CD4-positive, alpha-beta T cell (primary cell): ENCODE measurements at regions not wholly inside any gene's neighbourhood (a gene's known extent, or its start where the extent isn't known, plus 50 kb on each side); places are given as distances from the start of the nearest gene placed in this dataset.

ENCODE experiments used
- ATAC-seq: fragments of 200-7000 bp; cut with Tn5 transposase; one replicate; pipeline ENCODE4 v1.10.0; 2022; ENCODE audit warnings: mild to moderate bottlenecking; ENCODE audit not compliant: poor library complexity
- CTCF ChIA-PET: fragments of 350-600 bp; sonication (Branson Sonifier 250); formaldehyde crosslinking; loops from one replicate; lab custom pipeline; 2021; ENCODE audit warnings: antibody characterized with exemption, inconsistent platforms; lab: Charles Lee
- POLR2A ChIA-PET: fragments of 350-600 bp; sonication (Branson Sonifier 250); formaldehyde crosslinking; loops from one replicate; lab custom pipeline; 2021; ENCODE audit warnings: antibody characterized with exemption, inconsistent platforms; lab: Charles Lee
- DNase-seq, 14 experiments: peaks; one replicate each; pipeline ENCODE4 v3.0.0-alpha.2; 2013 to 2020; ENCODE audit warnings: mixed read lengths in 2 of 14
- H3K27ac ChIP-seq, 2 donors: one replicate each; pipeline versions ENCODE4 v1.5.1 to v1.7.0; 2013; ENCODE audit warnings: low read length in 2 of 2, low read depth in 1 of 2, mild to moderate bottlenecking in 1 of 2
- H3K27me3 ChIP-seq, 2 experiments: 1 replicate in 1 of 2; 2 replicates in 1 of 2; pipeline versions ENCODE4 v1.6.1 to v1.7.0; 2013; ENCODE audit warnings: low read length in 2 of 2, control low read depth in 1 of 2, mild to moderate bottlenecking in 1 of 2, moderate library complexity in 1 of 2; ENCODE audit not compliant: insufficient read depth in 2 of 2, control insufficient read depth in 1 of 2
- H3K36me3 ChIP-seq: one replicate; pipeline ENCODE4 v1.6.1; 2013; ENCODE audit warnings: low read length, control low read depth; ENCODE audit not compliant: insufficient read depth
- H3K4me1 ChIP-seq: one replicate; pipeline ENCODE4 v1.6.1; 2013; ENCODE audit warnings: low read length, control low read depth; ENCODE audit not compliant: insufficient read depth
- H3K4me3 ChIP-seq: one replicate; pipeline ENCODE4 v1.5.1; 2013; ENCODE audit warnings: mild to moderate bottlenecking, low read length, moderate library complexity
- H3K9me3 ChIP-seq, 2 experiments: 1 replicate in 1 of 2; 2 replicates in 1 of 2; pipeline versions ENCODE4 v1.6.1 to v1.7.0; 2013; ENCODE audit warnings: low read length in 2 of 2, mild to moderate bottlenecking in 2 of 2, control low read depth in 1 of 2, moderate library complexity in 1 of 2; ENCODE audit not compliant: control insufficient read depth in 1 of 2, insufficient read depth in 1 of 2
- H3K27ac Mint-ChIP-seq: one replicate; pipeline ENCODE4 v1.8.0; 2020; ENCODE audit warnings: mixed read lengths
- H3K27me3 Mint-ChIP-seq: one replicate; pipeline ENCODE4 v1.8.0; 2021; ENCODE audit warnings: mixed read lengths
- H3K36me3 Mint-ChIP-seq: one replicate; pipeline ENCODE4 v1.8.0; 2021; ENCODE audit warnings: low read depth, mixed read lengths
- H3K4me1 Mint-ChIP-seq: one replicate; pipeline ENCODE4 v1.8.0; 2021; ENCODE audit warnings: low read depth, mixed read lengths
- H3K4me3 Mint-ChIP-seq: one replicate; pipeline ENCODE4 v1.8.0; 2020; ENCODE audit warnings: mild to moderate bottlenecking, mixed read lengths
- H3K9me3 Mint-ChIP-seq: one replicate; pipeline ENCODE4 v1.8.0; 2020; ENCODE audit warnings: mixed read lengths
- CTCF ChIP-seq: fragments of 200-600 bp; IDR thresholded peaks from one replicate; pipeline ENCODE4 v1.8.0; 2022; ENCODE audit warnings: antibody characterized with exemption, mild to moderate bottlenecking
- intact Hi-C, 2 experiments: fragments of 100-400 bp; cut with DNase I in 1 of 2; cut with micrococcal nuclease in 1 of 2; formaldehyde crosslinking; loops; one replicate each; pipeline versions ENCODE4 v1.15.1 to v1.9.0; 2023 to 2025; cut with DNase I, micrococcal nuclease

- H3K27me3 ChIP-seq = no peaks in the 10 kb centered on the region
- H3K4me3 ChIP-seq = no peak overlapping the region
- ATAC-seq (no peak), DNase-seq (no peak)
- H3K9me3 ChIP-seq = peaks cover 0 to 5% of the 10 kb centered on the region in 2 experiments
- no peaks in the 10 kb centered on the region for H3K4me1 ChIP-seq
- no peaks in the 10 kb centered on the region for H3K36me3 ChIP-seq
- POLR2A ChIA-PET = no interaction called here
- CTCF ChIA-PET = no interaction called here
- no peak for TF ChIP-seq CTCF
- H3K27ac Mint-ChIP-seq = no peak overlapping the region
- intact Hi-C loops = no loop called here
- no peaks in the 10 kb centered on the region for H3K36me3 Mint-ChIP-seq
- H3K27me3 Mint-ChIP-seq = no peaks in the 10 kb centered on the region
- no peak overlapping the region for H3K27ac ChIP-seq
- peaks cover 7% of the 10 kb centered on the region for H3K9me3 Mint-ChIP-seq
- H3K4me3 Mint-ChIP-seq = no peak overlapping the region
- no peaks in the 10 kb centered on the region for H3K4me1 Mint-ChIP-seq
Measured at GRCh38 chr6:109271622-109272021, 110.6 kb downstream of the CD164 start.

- no peaks in the 10 kb centered on the region for H3K4me1 Mint-ChIP-seq
- Histone ChIP-seq H3K27me3 (no peaks in the 10 kb centered on the region), H3K9me3 (peaks cover 0 to 5% of the 10 kb centered on the region in 2 experiments), H3K36me3 (no peaks in the 10 kb centered on the region), H3K27ac (no peak overlapping the region), H3K4me1 (no peaks in the 10 kb centered on the region), H3K4me3 (no peak overlapping the region)
- no peak overlapping the region for H3K4me3 Mint-ChIP-seq
- peaks cover 7% of the 10 kb centered on the region for H3K9me3 Mint-ChIP-seq
- ChIA-PET POLR2A (no interaction called here), CTCF (no interaction called here)
- TF ChIP-seq CTCF = no peak
- DNase-seq = no peak
- no peak for ATAC-seq
- H3K27ac Mint-ChIP-seq = no peak overlapping the region
- no peaks in the 10 kb centered on the region for H3K36me3 Mint-ChIP-seq
- intact Hi-C loops = no loop called here
- H3K27me3 Mint-ChIP-seq = no peaks in the 10 kb centered on the region
Measured at GRCh38 chr6:109269953-109270517, 112.2 kb downstream of the CD164 start.

GRCh38 chr6:109269057-109269456, 113.2 kb downstream of the CD164 start:
- ATAC-seq (no peak), DNase-seq (no peak)
- no peaks in the 10 kb centered on the region for H3K27me3 Mint-ChIP-seq
- H3K4me1 ChIP-seq = no peaks in the 10 kb centered on the region
- no peaks in the 10 kb centered on the region for H3K36me3 ChIP-seq
- no peak overlapping the region for H3K27ac Mint-ChIP-seq
- TF ChIP-seq CTCF = no peak
- POLR2A ChIA-PET = no interaction called here
- H3K27ac ChIP-seq = no peak overlapping the region
- peaks cover 7% of the 10 kb centered on the region for H3K9me3 Mint-ChIP-seq
- H3K9me3 ChIP-seq = peaks cover 0 to 5% of the 10 kb centered on the region in 2 experiments
- CTCF ChIA-PET = no interaction called here
- H3K36me3 Mint-ChIP-seq = no peaks in the 10 kb centered on the region
- H3K4me3 Mint-ChIP-seq = no peak overlapping the region
- no peaks in the 10 kb centered on the region for H3K4me1 Mint-ChIP-seq
- H3K4me3 ChIP-seq = no peak overlapping the region
- intact Hi-C loops = no loop called here
- no peaks in the 10 kb centered on the region for H3K27me3 ChIP-seq
